Spleen (tissue), 11 donors: ENCODE measurements at regions not wholly inside any gene's neighbourhood (a gene's known extent, or its start where the extent isn't known, plus 50 kb on each side); places are given as distances from the start of the nearest gene placed in this dataset.
A peak's percentile ranks its signal among the peaks of the same experiment; 100 is the strongest.

Experiments used
- DNase-seq: peaks from one replicate; pipeline ENCODE4 v3.0.0-alpha.2; 2020
- H3K27ac ChIP-seq, 8 donors: fragments of 200-600 bp; sonication (generic) in 7 of 8; 1 replicate in 4 of 8; 2 replicates in 4 of 8; pipeline versions ENCODE4 v1.5.0 to v1.8.0; 2016 to 2021; ENCODE audit warnings: inconsistent platforms in 4 of 8, mild to moderate bottlenecking in 4 of 8, moderate library complexity in 1 of 8
- H3K27me3 ChIP-seq, 7 donors: fragments of 200-600 bp; sonication (generic) in 6 of 7; replicated peaks in 1 of 7; 1 replicate in 4 of 7; 2 replicates in 3 of 7; pipeline versions ENCODE4 v1.5.0 to v1.8.0; 2016 to 2021; ENCODE audit warnings: inconsistent platforms in 3 of 7, mild to moderate bottlenecking in 1 of 7
- H3K36me3 ChIP-seq, 6 donors: fragments of 200-600 bp; sonication (generic) in 5 of 6; 1 replicate in 4 of 6; 2 replicates in 2 of 6; pipeline versions ENCODE4 v1.5.0 to v1.8.0; 2016 to 2021; ENCODE audit warnings: inconsistent platforms in 2 of 6
- H3K4me1 ChIP-seq, 6 donors: fragments of 200-600 bp; sonication (generic) in 5 of 6; 1 replicate in 3 of 6; 2 replicates in 3 of 6; pipeline versions ENCODE4 v1.5.0 to v1.8.0; 2016 to 2021; ENCODE audit warnings: inconsistent platforms in 3 of 6
- H3K4me3 ChIP-seq, 8 donors: fragments of 200-600 bp; sonication (generic) in 7 of 8; 1 replicate in 4 of 8; 2 replicates in 4 of 8; pipeline versions ENCODE4 v1.5.0 to v1.8.0; 2016 to 2021; ENCODE audit warnings: inconsistent platforms in 4 of 8, mild to moderate bottlenecking in 4 of 8, moderate library complexity in 2 of 8
- H3K9me3 ChIP-seq, 8 donors: fragments of 200-600 bp; sonication (generic) in 7 of 8; 1 replicate in 4 of 8; 2 replicates in 4 of 8; pipeline versions ENCODE4 v1.5.0 to v1.8.0; 2016 to 2021; ENCODE audit warnings: inconsistent platforms in 4 of 8
- POLR2A ChIP-seq, 3 donors: fragments of 450-650 bp; IDR thresholded peaks; one replicate each; pipeline ENCODE4 v1.5.1; 2017; ENCODE audit warnings: antibody characterized with exemption in 3 of 3, mild to moderate bottlenecking in 1 of 3
- POLR2AphosphoS5 ChIP-seq, 3 donors: sonication (generic); formaldehyde crosslinking; IDR thresholded peaks; one replicate each; pipeline ENCODE4 v1.5.1; 2017; ENCODE audit warnings: antibody characterized with exemption in 3 of 3
- WGBS, 5 donors: extraction: QIAGEN DNeasy Blood & Tissue Kit in 3 of 5; methylation state at CpG; one replicate each; pipeline versions ENCODE4 v1.1.5 to v1.1.7; 2013 to 2018; 5-methylcytosine and 5-hydroxymethylcytosine counted together
- intact Hi-C: fragments of 100-400 bp; cut with DNase I; formaldehyde crosslinking; loops from one replicate; pipeline ENCODE4 v1.15.0; 2023; ENCODE audit warnings: low total_unique reads
- TF ChIP-seq, protein P1 (sequence below), 11 experiments: fragments of 200-600 bp in 7 of 11; fragments of 450-650 bp in 4 of 11; sonication (generic) in 4 of 11; IDR thresholded peaks in 8 of 11; conservative IDR thresholded peaks in 3 of 11; 1 replicate in 7 of 11; 2 replicates in 4 of 11; pipeline versions ENCODE4 v1.4.0 to v1.8.0; 2016 to 2021; ENCODE audit warnings: antibody characterized with exemption in 11 of 11, inconsistent platforms in 4 of 11, mild to moderate bottlenecking in 1 of 11
- donor health status: healthy with polysubstance abuse.
- donor health status: DM: no; HTN: no; CAD: no; lungs with moderate emphysema.
- donor health status: DM: no; HTN: no; CAD: no.
- donor health status: Bipolar disorder and iron deficiency.
- donor health status: healthy.
- donor health status: DM: no; HTN: no; CAD: no.
- donor health status: DM: yes; HTN: yes; CAD: no.

DNA sequence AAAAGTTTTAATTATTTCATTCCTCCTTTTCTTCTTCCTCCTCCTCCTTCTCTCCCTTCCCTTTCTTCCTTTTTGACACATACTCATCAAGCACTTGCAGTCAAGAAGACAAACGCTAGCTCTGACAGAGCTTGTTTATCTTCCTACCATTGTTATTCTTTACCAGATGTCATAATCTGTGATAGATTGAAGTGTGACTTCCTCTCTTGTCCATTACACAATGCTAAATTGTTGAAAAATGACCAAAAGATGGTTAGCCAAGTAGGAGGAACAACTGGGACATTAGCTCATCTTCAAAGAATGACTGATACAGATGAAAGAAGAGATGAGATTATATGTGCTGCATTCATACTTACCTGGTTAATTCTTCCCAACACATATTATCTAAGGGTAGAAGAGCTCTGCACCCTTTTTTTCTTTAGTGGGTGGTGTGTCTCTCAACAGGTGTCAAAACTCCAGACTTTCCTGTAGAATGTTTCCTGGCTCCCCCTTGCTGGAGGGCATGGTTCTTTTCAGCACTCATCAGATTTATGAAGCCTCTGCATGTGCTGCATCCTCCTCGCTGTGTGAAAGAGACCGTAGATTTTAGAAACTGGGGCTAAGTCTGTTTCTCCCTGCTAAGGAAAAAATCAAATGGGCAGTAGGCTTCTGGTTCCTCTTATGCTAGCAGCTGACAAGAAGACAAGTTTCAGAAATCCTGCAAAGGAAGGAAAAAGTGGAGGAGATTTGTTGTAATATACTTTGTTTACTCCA, 147.1 kb downstream of the TMX1 start:
- intact Hi-C loops, result no loop called here
- no peak for DNase-seq

GRCh38 chr14:51392416-51392815, 152.4 kb downstream of the TMX1 start:
- intact Hi-C loops, result no loop called here
- H3K4me3 ChIP-seq, result no peak overlapping the region
- TF ChIP-seq POLR2A (IDR thresholded peaks at IDR 0.05), result no peak
- no peaks in the 10 kb centered on the region for H3K9me3 ChIP-seq
- H3K27ac ChIP-seq, result no peak overlapping the region
- WGBS, 5 donors, result 58 to 83% (median 71%) methylated on average over 1 of the region's 1 CpG
- peaks cover 0 to 17% (median 0%) of the 10 kb centered on the region in 6 donors for H3K4me1 ChIP-seq
- no peaks in the 10 kb centered on the region for H3K27me3 ChIP-seq
- no peak for DNase-seq
- H3K36me3 ChIP-seq, result no peaks in the 10 kb centered on the region

More for the DNA sequence above, 147.1 kb downstream of the TMX1 start:
- TF ChIP-seq, protein P1, sequence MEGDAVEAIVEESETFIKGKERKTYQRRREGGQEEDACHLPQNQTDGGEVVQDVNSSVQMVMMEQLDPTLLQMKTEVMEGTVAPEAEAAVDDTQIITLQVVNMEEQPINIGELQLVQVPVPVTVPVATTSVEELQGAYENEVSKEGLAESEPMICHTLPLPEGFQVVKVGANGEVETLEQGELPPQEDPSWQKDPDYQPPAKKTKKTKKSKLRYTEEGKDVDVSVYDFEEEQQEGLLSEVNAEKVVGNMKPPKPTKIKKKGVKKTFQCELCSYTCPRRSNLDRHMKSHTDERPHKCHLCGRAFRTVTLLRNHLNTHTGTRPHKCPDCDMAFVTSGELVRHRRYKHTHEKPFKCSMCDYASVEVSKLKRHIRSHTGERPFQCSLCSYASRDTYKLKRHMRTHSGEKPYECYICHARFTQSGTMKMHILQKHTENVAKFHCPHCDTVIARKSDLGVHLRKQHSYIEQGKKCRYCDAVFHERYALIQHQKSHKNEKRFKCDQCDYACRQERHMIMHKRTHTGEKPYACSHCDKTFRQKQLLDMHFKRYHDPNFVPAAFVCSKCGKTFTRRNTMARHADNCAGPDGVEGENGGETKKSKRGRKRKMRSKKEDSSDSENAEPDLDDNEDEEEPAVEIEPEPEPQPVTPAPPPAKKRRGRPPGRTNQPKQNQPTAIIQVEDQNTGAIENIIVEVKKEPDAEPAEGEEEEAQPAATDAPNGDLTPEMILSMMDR (IDR thresholded peaks at IDR 0.05 in 8 of 11, conservative IDR thresholded peaks at IDR 0.05 in 3 of 11), result no peak
- TF ChIP-seq POLR2AphosphoS5 (IDR thresholded peaks at IDR 0.05) (no peak), POLR2A (IDR thresholded peaks at IDR 0.05) (no peak)
- 46 to 69% (median 54%) methylated on average over 3 of the region's 3 CpGs for WGBS, 5 donors
- Histone ChIP-seq H3K36me3 (no peaks in the 10 kb centered on the region), H3K4me3 (no peak overlapping the region), H3K27me3 (peaks cover 0 to 3% (median 0%) of the 10 kb centered on the region in 7 donors), H3K9me3 (no peaks in the 10 kb centered on the region), H3K4me1 (no peaks in the 10 kb centered on the region), H3K27ac (peak overlapping the region in 1 of 8 donors; percentile 24)

DNA sequence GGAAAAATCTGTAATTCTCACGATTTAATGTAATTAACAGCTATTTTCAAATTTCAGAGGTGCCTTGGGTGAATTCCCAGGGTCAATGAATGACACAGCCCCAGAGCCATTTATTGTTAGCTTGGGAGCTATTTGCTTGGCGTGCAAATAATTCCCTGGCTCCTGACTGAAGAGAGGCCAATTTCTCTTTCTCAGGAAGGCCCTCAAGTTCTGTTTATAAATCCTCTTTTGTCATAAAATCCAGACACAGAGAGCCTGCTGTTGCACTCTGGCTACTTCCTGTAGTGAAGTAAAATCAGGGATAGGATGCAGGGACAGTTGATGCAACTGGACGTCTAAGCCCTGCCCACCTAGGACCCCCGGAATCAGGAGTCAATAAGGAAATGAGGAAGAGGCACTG, 154.3 kb downstream of the TMX1 start:
- Histone ChIP-seq H3K4me3 (no peak overlapping the region), H3K9me3 (no peaks in the 10 kb centered on the region), H3K4me1 (peaks cover 0 to 17% (median 0%) of the 10 kb centered on the region in 6 donors), H3K27me3 (peaks cover 0 to 3% (median 0%) of the 10 kb centered on the region in 7 donors), H3K27ac (peak overlapping the region in 5 of 8 donors; percentile 33 to 67 (median 43)), H3K36me3 (no peaks in the 10 kb centered on the region)
- WGBS, 5 donors, result 40 to 63% (median 43%) methylated on average over 4 of the region's 4 CpGs
- no peak for DNase-seq
- no peak for TF ChIP-seq POLR2AphosphoS5 (IDR thresholded peaks at IDR 0.05)
- TF ChIP-seq, protein P1 (IDR thresholded peaks at IDR 0.05 in 8 of 11, conservative IDR thresholded peaks at IDR 0.05 in 3 of 11), result no peak
- TF ChIP-seq POLR2A (IDR thresholded peaks at IDR 0.05), result no peak
- intact Hi-C loops, result no loop called here

DNA sequence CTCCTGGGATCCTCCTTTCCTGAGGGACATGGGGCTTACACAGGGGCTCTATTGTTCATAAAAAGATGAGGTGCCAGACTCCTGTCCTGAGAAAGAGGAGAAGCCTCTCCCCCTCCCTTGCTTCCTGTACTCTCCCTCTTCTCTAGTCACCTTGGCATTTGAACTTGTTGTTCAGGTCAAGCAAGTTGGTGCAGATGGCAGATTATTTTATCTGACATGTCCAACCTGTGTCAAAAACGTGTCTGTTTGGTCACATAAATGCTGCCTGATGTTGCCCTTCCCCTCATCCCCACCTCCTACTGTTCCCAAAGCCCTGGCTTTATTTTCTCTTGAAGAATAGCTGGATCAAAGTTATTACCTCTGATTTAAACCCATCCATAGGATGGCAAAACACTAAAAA, 154.8 kb downstream of the TMX1 start:
- Histone ChIP-seq H3K4me1 (peaks cover 0 to 17% (median 0%) of the 10 kb centered on the region in 6 donors), H3K36me3 (no peaks in the 10 kb centered on the region), H3K27me3 (peaks cover 0 to 3% (median 0%) of the 10 kb centered on the region in 7 donors), H3K9me3 (no peaks in the 10 kb centered on the region), H3K27ac (peak overlapping the region in 7 of 8 donors; percentile 24 to 67 (median 43)), H3K4me3 (no peak overlapping the region)
- DNase-seq, result no peak
- WGBS, 5 donors, result 25 to 47% (median 33%) methylated on average over 1 of the region's 1 CpG
- TF ChIP-seq, protein P1 (IDR thresholded peaks at IDR 0.05 in 8 of 11, conservative IDR thresholded peaks at IDR 0.05 in 3 of 11), result no peak
- no peak for TF ChIP-seq POLR2AphosphoS5 (IDR thresholded peaks at IDR 0.05)
- no peak for TF ChIP-seq POLR2A (IDR thresholded peaks at IDR 0.05)
- intact Hi-C loops, result no loop called here
